ENCODE measurements at regions not wholly inside any gene's neighbourhood (a gene's known extent, or its start where the extent isn't known, plus 50 kb on each side); places are given as distances from the start of the nearest gene placed in this dataset.

- Histone ChIP-seq H3K36me3 (ENCODE audit: insufficient read depth, low read length) (no peaks in the 10 kb centered on the region), H3K9me3 (ENCODE audit: low read depth, low read length) (no peaks in the 10 kb centered on the region), H4K20me1 (ENCODE audit: insufficient read depth, low read length) (no peaks in the 10 kb centered on the region), H3K27me3 (ENCODE audit: insufficient read depth, low read length) (no peaks in the 10 kb centered on the region), H3K27ac (ENCODE audit: low read depth, low read length) (no peak overlapping the region), H2AFZ (ENCODE audit: low read length) (no peak overlapping the region), H3K79me2 (ENCODE audit: insufficient read depth, low read length) (no peaks in the 10 kb centered on the region), H3K4me2 (ENCODE audit: insufficient read depth, low read length) (no peak overlapping the region), H3K4me3 (ENCODE audit: insufficient read depth, low read length) (no peak overlapping the region), H3K4me1 (ENCODE audit: insufficient read depth, low read length) (peaks cover 10% of the 10 kb centered on the region)
- no peak for DNase-seq (ENCODE audit: insufficient read length, low spot score, missing footprints)
- TF ChIP-seq CTCF (IDR thresholded peaks at IDR 0.05; ENCODE audit: extremely low read depth, low read depth, low read length), result no peak
Measured at GRCh38 chr5:154648706-154649105, 106.5 kb upstream of the LARP1 start.

- H3K4me3 ChIP-seq (ENCODE audit: insufficient read depth, low read length), result no peak overlapping the region
- no peak for DNase-seq (ENCODE audit: insufficient read length, low spot score, missing footprints)
- H2AFZ ChIP-seq (ENCODE audit: low read length), result no peak overlapping the region
- no peaks in the 10 kb centered on the region for H3K36me3 ChIP-seq (ENCODE audit: insufficient read depth, low read length)
- no peaks in the 10 kb centered on the region for H3K27me3 ChIP-seq (ENCODE audit: insufficient read depth, low read length)
- no peaks in the 10 kb centered on the region for H4K20me1 ChIP-seq (ENCODE audit: insufficient read depth, low read length)
- H3K4me1 ChIP-seq (ENCODE audit: insufficient read depth, low read length), result peaks cover 10% of the 10 kb centered on the region
- H3K27ac ChIP-seq (ENCODE audit: low read depth, low read length), result no peak overlapping the region
- no peak for TF ChIP-seq CTCF (IDR thresholded peaks at IDR 0.05; ENCODE audit: extremely low read depth, low read depth, low read length)
- no peak overlapping the region for H3K4me2 ChIP-seq (ENCODE audit: insufficient read depth, low read length)
- H3K9me3 ChIP-seq (ENCODE audit: low read depth, low read length), result no peaks in the 10 kb centered on the region
- H3K79me2 ChIP-seq (ENCODE audit: insufficient read depth, low read length), result no peaks in the 10 kb centered on the region
Measured at GRCh38 chr5:154648229-154648628, 106.9 kb upstream of the LARP1 start.

- H3K27ac ChIP-seq (ENCODE audit: low read depth, low read length), result no peak overlapping the region
- H3K79me2 ChIP-seq (ENCODE audit: insufficient read depth, low read length), result no peaks in the 10 kb centered on the region
- H3K27me3 ChIP-seq (ENCODE audit: insufficient read depth, low read length), result no peaks in the 10 kb centered on the region
- peak overlapping the region; percentile 60 for H3K4me3 ChIP-seq (ENCODE audit: insufficient read depth, low read length)
- no peak for TF ChIP-seq CTCF (IDR thresholded peaks at IDR 0.05; ENCODE audit: extremely low read depth, low read depth, low read length)
- peak overlapping the region; percentile 78 for H3K4me2 ChIP-seq (ENCODE audit: insufficient read depth, low read length)
- DNase-seq (ENCODE audit: insufficient read length, low spot score, missing footprints), result peak; percentile 83
- no peaks in the 10 kb centered on the region for H3K36me3 ChIP-seq (ENCODE audit: insufficient read depth, low read length)
- no peaks in the 10 kb centered on the region for H3K9me3 ChIP-seq (ENCODE audit: low read depth, low read length)
- no peaks in the 10 kb centered on the region for H4K20me1 ChIP-seq (ENCODE audit: insufficient read depth, low read length)
- peak overlapping the region; percentile 84 for H2AFZ ChIP-seq (ENCODE audit: low read length)
- H3K4me1 ChIP-seq (ENCODE audit: insufficient read depth, low read length), result peaks cover 10% of the 10 kb centered on the region
Measured at GRCh38 chr5:154647761-154648145, 107.4 kb upstream of the LARP1 start.

GRCh38 chr5:154647114-154647760, 107.9 kb upstream of the LARP1 start:
- Histone ChIP-seq H3K79me2 (ENCODE audit: insufficient read depth, low read length) (no peaks in the 10 kb centered on the region), H3K4me2 (ENCODE audit: insufficient read depth, low read length) (peak overlapping the region; percentile 78), H3K27me3 (ENCODE audit: insufficient read depth, low read length) (no peaks in the 10 kb centered on the region), H3K27ac (ENCODE audit: low read depth, low read length) (no peak overlapping the region), H3K4me3 (ENCODE audit: insufficient read depth, low read length) (peak overlapping the region; percentile 60), H2AFZ (ENCODE audit: low read length) (peak overlapping the region; percentile 84), H4K20me1 (ENCODE audit: insufficient read depth, low read length) (no peaks in the 10 kb centered on the region), H3K4me1 (ENCODE audit: insufficient read depth, low read length) (peaks cover 10% of the 10 kb centered on the region), H3K9me3 (ENCODE audit: low read depth, low read length) (no peaks in the 10 kb centered on the region), H3K36me3 (ENCODE audit: insufficient read depth, low read length) (no peaks in the 10 kb centered on the region)
- DNase-seq (ENCODE audit: insufficient read length, low spot score, missing footprints), result peak; percentile 82
- no peak for TF ChIP-seq CTCF (IDR thresholded peaks at IDR 0.05; ENCODE audit: extremely low read depth, low read depth, low read length)
